ENCODE measurements at regions not wholly inside any gene's neighbourhood (a gene's known extent, or its start where the extent isn't known, plus 50 kb on each side); places are given as distances from the start of the nearest gene placed in this dataset.

GRCh38 chr5:125794922-125795321, 628.3 kb upstream of the GRAMD2B start:
- CTCF ChIA-PET = no interaction called here

GRCh38 chr5:125798307-125798706, 624.9 kb upstream of the GRAMD2B start:
- ChIA-PET POLR2A (no interaction called here), CTCF (no interaction called here)
- no peaks in the 10 kb centered on the region for H3K36me3 Mint-ChIP-seq
- H3K4me3 ChIP-seq (ENCODE audit: control insufficient read depth in 1 of 2, extremely low read depth in 1 of 2, low read length in 1 of 2) = no peak overlapping the region
- H3K36me3 ChIP-seq (ENCODE audit: control insufficient read depth in 2 of 2, extremely low read depth in 1 of 2, insufficient read depth in 1 of 2, low read length in 1 of 2) = no peaks in the 10 kb centered on the region
- peaks cover 21 to 25% (median 21%) of the 10 kb centered on the region in 3 donors for H3K9me3 Mint-ChIP-seq
- H3K27me3 ChIP-seq (replicated peaks in 1 of 2; ENCODE audit: control insufficient read depth in 2 of 2, extremely low read depth in 1 of 2, insufficient read depth in 2 of 2, low read length in 1 of 2) = no peaks in the 10 kb centered on the region
- H3K27ac Mint-ChIP-seq = no peak overlapping the region
- no peak for ATAC-seq (replicated peaks in 1 of 4)
- H3K4me1 Mint-ChIP-seq = no peaks in the 10 kb centered on the region
- H3K9me3 ChIP-seq = no peaks in the 10 kb centered on the region
- no peak for DNase-seq
- H3K4me3 Mint-ChIP-seq = no peak overlapping the region
- H3K27me3 Mint-ChIP-seq = no peaks in the 10 kb centered on the region
- no peaks in the 10 kb centered on the region for H3K4me1 ChIP-seq (ENCODE audit: control insufficient read depth in 1 of 2, extremely low read depth in 1 of 2, insufficient read depth in 2 of 2, low read length in 2 of 2)
- H3K27ac ChIP-seq (ENCODE audit: low read length) = no peak overlapping the region

More at GRCh38 chr5:125794922-125795321, 628.3 kb upstream of the GRAMD2B start:
- Histone ChIP-seq H3K4me1 (ENCODE audit: control insufficient read depth in 1 of 2, extremely low read depth in 1 of 2, insufficient read depth in 2 of 2, low read length in 2 of 2) (no peaks in the 10 kb centered on the region), H3K9me3 (no peaks in the 10 kb centered on the region), H3K27me3 (replicated peaks in 1 of 2; ENCODE audit: control insufficient read depth in 2 of 2, extremely low read depth in 1 of 2, insufficient read depth in 2 of 2, low read length in 1 of 2) (no peaks in the 10 kb centered on the region), H3K27ac (ENCODE audit: low read length) (no peak overlapping the region), H3K4me3 (ENCODE audit: control insufficient read depth in 1 of 2, extremely low read depth in 1 of 2, low read length in 1 of 2) (no peak overlapping the region), H3K36me3 (ENCODE audit: control insufficient read depth in 2 of 2, extremely low read depth in 1 of 2, insufficient read depth in 1 of 2, low read length in 1 of 2) (no peaks in the 10 kb centered on the region)
- POLR2A ChIA-PET = no interaction called here
- no peak for DNase-seq
- H3K9me3 Mint-ChIP-seq = peaks cover 12 to 26% (median 20%) of the 10 kb centered on the region in 3 donors
- ATAC-seq (replicated peaks in 1 of 4) = no peak
- no peaks in the 10 kb centered on the region for H3K4me1 Mint-ChIP-seq
- no peaks in the 10 kb centered on the region for H3K27me3 Mint-ChIP-seq
- H3K4me3 Mint-ChIP-seq = no peak overlapping the region
- H3K36me3 Mint-ChIP-seq = no peaks in the 10 kb centered on the region
- H3K27ac Mint-ChIP-seq = no peak overlapping the region

GRCh38 chr5:125812651-125813050, 610.6 kb upstream of the GRAMD2B start:
- ChIA-PET POLR2A (no interaction called here), CTCF (no interaction called here)
- Mint-ChIP-seq H3K4me1 (no peaks in the 10 kb centered on the region), H3K36me3 (no peaks in the 10 kb centered on the region), H3K27ac (no peak overlapping the region), H3K9me3 (peaks cover 0 to 4% (median 2%) of the 10 kb centered on the region in 3 donors), H3K27me3 (no peaks in the 10 kb centered on the region), H3K4me3 (no peak overlapping the region)
- H3K4me3 ChIP-seq (ENCODE audit: control insufficient read depth in 1 of 2, extremely low read depth in 1 of 2, low read length in 1 of 2) = no peak overlapping the region
- H3K4me1 ChIP-seq (ENCODE audit: control insufficient read depth in 1 of 2, extremely low read depth in 1 of 2, insufficient read depth in 2 of 2, low read length in 2 of 2) = no peaks in the 10 kb centered on the region
- no peaks in the 10 kb centered on the region for H3K9me3 ChIP-seq
- no peak for DNase-seq
- H3K27me3 ChIP-seq (replicated peaks in 1 of 2; ENCODE audit: control insufficient read depth in 2 of 2, extremely low read depth in 1 of 2, insufficient read depth in 2 of 2, low read length in 1 of 2) = no peaks in the 10 kb centered on the region
- H3K36me3 ChIP-seq (ENCODE audit: control insufficient read depth in 2 of 2, extremely low read depth in 1 of 2, insufficient read depth in 1 of 2, low read length in 1 of 2) = no peaks in the 10 kb centered on the region
- ATAC-seq (replicated peaks in 1 of 4) = no peak
- H3K27ac ChIP-seq (ENCODE audit: low read length) = no peak overlapping the region

GRCh38 chr5:125813221-125813974, 609.8 kb upstream of the GRAMD2B start:
- Histone ChIP-seq H3K4me1 (ENCODE audit: control insufficient read depth in 1 of 2, extremely low read depth in 1 of 2, insufficient read depth in 2 of 2, low read length in 2 of 2) (no peaks in the 10 kb centered on the region), H3K27me3 (replicated peaks in 1 of 2; ENCODE audit: control insufficient read depth in 2 of 2, extremely low read depth in 1 of 2, insufficient read depth in 2 of 2, low read length in 1 of 2) (no peaks in the 10 kb centered on the region), H3K9me3 (no peaks in the 10 kb centered on the region), H3K27ac (ENCODE audit: low read length) (no peak overlapping the region), H3K36me3 (ENCODE audit: control insufficient read depth in 2 of 2, extremely low read depth in 1 of 2, insufficient read depth in 1 of 2, low read length in 1 of 2) (no peaks in the 10 kb centered on the region), H3K4me3 (ENCODE audit: control insufficient read depth in 1 of 2, extremely low read depth in 1 of 2, low read length in 1 of 2) (no peak overlapping the region)
- Mint-ChIP-seq H3K27ac (no peak overlapping the region), H3K27me3 (no peaks in the 10 kb centered on the region), H3K4me3 (no peak overlapping the region), H3K4me1 (no peaks in the 10 kb centered on the region), H3K36me3 (no peaks in the 10 kb centered on the region), H3K9me3 (peaks cover 0 to 4% (median 2%) of the 10 kb centered on the region in 3 donors)
- no CpG with 5 or more reads among the region's 6 CpGs for WGBS (ENCODE audit: insufficient coverage)
- DNase-seq (no peak), ATAC-seq (replicated peaks in 1 of 4) (no peak)
- ChIA-PET POLR2A (no interaction called here), CTCF (no interaction called here)

GRCh38 chr5:125814119-125814518, 609.1 kb upstream of the GRAMD2B start:
- Histone ChIP-seq H3K27me3 (replicated peaks in 1 of 2; ENCODE audit: control insufficient read depth in 2 of 2, extremely low read depth in 1 of 2, insufficient read depth in 2 of 2, low read length in 1 of 2) (no peaks in the 10 kb centered on the region), H3K9me3 (no peaks in the 10 kb centered on the region), H3K4me3 (ENCODE audit: control insufficient read depth in 1 of 2, extremely low read depth in 1 of 2, low read length in 1 of 2) (no peak overlapping the region), H3K27ac (ENCODE audit: low read length) (no peak overlapping the region), H3K36me3 (ENCODE audit: control insufficient read depth in 2 of 2, extremely low read depth in 1 of 2, insufficient read depth in 1 of 2, low read length in 1 of 2) (no peaks in the 10 kb centered on the region), H3K4me1 (ENCODE audit: control insufficient read depth in 1 of 2, extremely low read depth in 1 of 2, insufficient read depth in 2 of 2, low read length in 2 of 2) (no peaks in the 10 kb centered on the region)
- CTCF ChIA-PET = no interaction called here
- H3K4me1 Mint-ChIP-seq = no peaks in the 10 kb centered on the region
- no peak for ATAC-seq (replicated peaks in 1 of 4)
- H3K9me3 Mint-ChIP-seq = peaks cover 0 to 4% (median 2%) of the 10 kb centered on the region in 3 donors
- H3K27me3 Mint-ChIP-seq = no peaks in the 10 kb centered on the region
- no CpG with 5 or more reads among the region's 2 CpGs for WGBS (ENCODE audit: insufficient coverage)
- no peak overlapping the region for H3K4me3 Mint-ChIP-seq
- DNase-seq = no peak
- no peak overlapping the region for H3K27ac Mint-ChIP-seq
- H3K36me3 Mint-ChIP-seq = no peaks in the 10 kb centered on the region
- POLR2A ChIA-PET = no interaction called here

GRCh38 chr5:125823572-125823971, 599.6 kb upstream of the GRAMD2B start:
- no peak overlapping the region for H3K27ac Mint-ChIP-seq
- ChIA-PET POLR2A (no interaction called here), CTCF (interaction anchor here in 1 of 2 donors (1.2 kb wide), 1 partner anchor 19 kb away, joined by 3 read pairs; no protein-coding TSS in a partner anchor)
- H3K36me3 Mint-ChIP-seq = no peaks in the 10 kb centered on the region
- H3K4me3 ChIP-seq (ENCODE audit: control insufficient read depth in 1 of 2, extremely low read depth in 1 of 2, low read length in 1 of 2) = no peak overlapping the region
- no peaks in the 10 kb centered on the region for H3K4me1 Mint-ChIP-seq
- DNase-seq = no peak
- H3K4me3 Mint-ChIP-seq = no peak overlapping the region
- no peaks in the 10 kb centered on the region for H3K36me3 ChIP-seq (ENCODE audit: control insufficient read depth in 2 of 2, extremely low read depth in 1 of 2, insufficient read depth in 1 of 2, low read length in 1 of 2)
- H3K9me3 ChIP-seq = no peaks in the 10 kb centered on the region
- no peaks in the 10 kb centered on the region for H3K27me3 ChIP-seq (replicated peaks in 1 of 2; ENCODE audit: control insufficient read depth in 2 of 2, extremely low read depth in 1 of 2, insufficient read depth in 2 of 2, low read length in 1 of 2)
- no peak overlapping the region for H3K27ac ChIP-seq (ENCODE audit: low read length)
- no peaks in the 10 kb centered on the region for H3K4me1 ChIP-seq (ENCODE audit: control insufficient read depth in 1 of 2, extremely low read depth in 1 of 2, insufficient read depth in 2 of 2, low read length in 2 of 2)
- 78% methylated on average over 2 of the region's 4 CpGs for WGBS (ENCODE audit: insufficient coverage)
- peaks cover 11 to 13% (median 12%) of the 10 kb centered on the region in 3 donors for H3K9me3 Mint-ChIP-seq
- ATAC-seq (replicated peaks in 1 of 4) = no peak
- H3K27me3 Mint-ChIP-seq = no peaks in the 10 kb centered on the region

GRCh38 chr5:125826214-125826613, 597.0 kb upstream of the GRAMD2B start:
- Mint-ChIP-seq H3K4me3 (no peak overlapping the region), H3K27me3 (no peaks in the 10 kb centered on the region), H3K27ac (no peak overlapping the region), H3K4me1 (no peaks in the 10 kb centered on the region), H3K9me3 (peaks cover 16 to 27% (median 17%) of the 10 kb centered on the region in 3 donors), H3K36me3 (no peaks in the 10 kb centered on the region)
- H3K9me3 ChIP-seq = no peaks in the 10 kb centered on the region
- H3K27me3 ChIP-seq (replicated peaks in 1 of 2; ENCODE audit: control insufficient read depth in 2 of 2, extremely low read depth in 1 of 2, insufficient read depth in 2 of 2, low read length in 1 of 2) = no peaks in the 10 kb centered on the region
- POLR2A ChIA-PET = no interaction called here
- no peak overlapping the region for H3K27ac ChIP-seq (ENCODE audit: low read length)
- no peaks in the 10 kb centered on the region for H3K4me1 ChIP-seq (ENCODE audit: control insufficient read depth in 1 of 2, extremely low read depth in 1 of 2, insufficient read depth in 2 of 2, low read length in 2 of 2)
- no peak overlapping the region for H3K4me3 ChIP-seq (ENCODE audit: control insufficient read depth in 1 of 2, extremely low read depth in 1 of 2, low read length in 1 of 2)
- ATAC-seq (replicated peaks in 1 of 4) (no peak), DNase-seq (no peak)
- CTCF ChIA-PET = no interaction called here
- H3K36me3 ChIP-seq (ENCODE audit: control insufficient read depth in 2 of 2, extremely low read depth in 1 of 2, insufficient read depth in 1 of 2, low read length in 1 of 2) = no peaks in the 10 kb centered on the region

Measured in T-cell (primary cell).